HL-60 (cell line): ENCODE measurements at regions not wholly inside any gene's neighbourhood (a gene's known extent, or its start where the extent isn't known, plus 50 kb on each side); places are given as distances from the start of the nearest gene placed in this dataset.

Experiments used
- DNase-seq, 2 experiments: peaks; one replicate each; pipeline ENCODE4 v3.0.0-alpha.2; 2010 to 2020; ENCODE audit warnings: low read depth in 1 of 2, low spot score in 1 of 2
- H3K27ac ChIP-seq: fragments of 250-450 bp; sonication (Bioruptor Pico); replicated peaks from 2 replicates; pipeline ENCODE4 v1.5.1; 2020; ENCODE audit warnings: mild to moderate bottlenecking, moderate library complexity
- H3K27me3 ChIP-seq: fragments of 250-450 bp; sonication (Bioruptor Pico); 2 replicates; pipeline ENCODE4 v1.5.1; 2021; ENCODE audit warnings: mild to moderate bottlenecking, moderate library complexity; ENCODE audit not compliant: insufficient read depth, poor library complexity, severe bottlenecking
- H3K4me3 ChIP-seq: replicated peaks from 2 replicates; pipeline ENCODE4 v1.5.1; 2011; ENCODE audit warnings: mild to moderate bottlenecking, control low read depth, low read length; ENCODE audit not compliant: insufficient read depth
- CTCF ChIP-seq: IDR thresholded peaks from one replicate; pipeline ENCODE4 v1.5.1; 2011; ENCODE audit warnings: low read length, control low read depth, inconsistent platforms; ENCODE audit not compliant: insufficient read depth
- GABPA ChIP-seq: IDR thresholded peaks from 2 replicates; pipeline ENCODE4 v1.6.1; 2012; ENCODE audit warnings: low read depth
- POLR2AphosphoS5 ChIP-seq: IDR thresholded peaks from 2 replicates; pipeline ENCODE4 v1.6.1; 2012; ENCODE audit warnings: low read depth
- REST ChIP-seq: IDR thresholded peaks from 2 replicates; pipeline ENCODE4 v1.6.1; 2012; ENCODE audit warnings: low read depth; ENCODE audit not compliant: insufficient replicate concordance
- SPI1 ChIP-seq: IDR thresholded peaks from 2 replicates; pipeline ENCODE4 v1.6.1; 2012; ENCODE audit warnings: low read depth, mild to moderate bottlenecking, borderline replicate concordance

- Histone ChIP-seq H3K4me3 (no peak overlapping the region), H3K27me3 (no peaks in the 10 kb centered on the region), H3K27ac (no peak overlapping the region)
- no peak for DNase-seq
- TF ChIP-seq REST = no peak
- no peak for TF ChIP-seq POLR2AphosphoS5
- no peak for TF ChIP-seq SPI1
- no peak for TF ChIP-seq GABPA
- no peak for TF ChIP-seq CTCF
Measured at GRCh38 chr10:83986800-83987199, 152.5 kb upstream of the GHITM start.

- H3K4me3 ChIP-seq = no peak overlapping the region
- no peaks in the 10 kb centered on the region for H3K27me3 ChIP-seq
- TF ChIP-seq POLR2AphosphoS5 = no peak
- no peak for TF ChIP-seq GABPA
- TF ChIP-seq REST = no peak
- TF ChIP-seq SPI1 = no peak
- TF ChIP-seq CTCF = no peak
- DNase-seq = no peak
- H3K27ac ChIP-seq = no peak overlapping the region
Measured at GRCh38 chr10:83987216-83987615, 152.1 kb upstream of the GHITM start.

- Histone ChIP-seq H3K27me3 (no peaks in the 10 kb centered on the region), H3K27ac (no peak overlapping the region), H3K4me3 (no peak overlapping the region)
- TF ChIP-seq POLR2AphosphoS5 = no peak
- no peak for TF ChIP-seq GABPA
- TF ChIP-seq CTCF = no peak
- TF ChIP-seq SPI1 = no peak
- no peak for TF ChIP-seq REST
- DNase-seq = no peak
Measured at GRCh38 chr10:83988435-83988834, 150.9 kb upstream of the GHITM start.
